ENCODE measurements at regions not wholly inside any gene's neighbourhood (a gene's known extent, or its start where the extent isn't known, plus 50 kb on each side); places are given as distances from the start of the nearest gene placed in this dataset.
"Not testable (repeated sequence)": the region's sequence is repeated elsewhere in the genome, so short reads cannot be mapped to it uniquely, and the experiment has no call there.

GRCh38 chr21:13463562-13463961 is 146.0 kb upstream of the POTED start:
- not testable (repeated sequence) for TF ChIP-seq EZH2 (optimal IDR thresholded peaks at IDR 0.05; ENCODE audit: low read depth, low read length); CTCF (IDR thresholded peaks at IDR 0.05; ENCODE audit: low read length); EZH2phosphoT487 (IDR thresholded peaks at IDR 0.05; ENCODE audit: low read length)

Measured in MM.1S (cell line).